ENCODE measurements at regions not wholly inside any gene's neighbourhood (a gene's known extent, or its start where the extent isn't known, plus 50 kb on each side); places are given as distances from the start of the nearest gene placed in this dataset.

GRCh38 chr13:90413548-90413947, 933.9 kb upstream of the MIR17HG start:
- TF ChIP-seq CTCF (IDR thresholded peaks at IDR 0.05; ENCODE audit: low read depth, low read length) (no peak), EZH2phosphoT487 (IDR thresholded peaks at IDR 0.05; ENCODE audit: low read depth) (no peak)

Measured in OCI-LY3 (cell line).